Spinal cord (tissue), 9 donors: ENCODE measurements at regions not wholly inside any gene's neighbourhood (a gene's known extent, or its start where the extent isn't known, plus 50 kb on each side); places are given as distances from the start of the nearest gene placed in this dataset.
A peak's percentile ranks its signal among the peaks of the same experiment; 100 is the strongest.

ENCODE experiments used
- DNase-seq, 6 donors: peaks; one replicate each; pipeline versions ENCODE4 v3.0.0 to v3.0.0-alpha.2; 2013 to 2015; ENCODE audit warnings: low spot score in 6 of 6, low read depth in 4 of 6
- H3K27ac ChIP-seq: one replicate; pipeline ENCODE4 v1.5.1; 2013; ENCODE audit warnings: low read depth, low read length, control low read depth
- H3K27me3 ChIP-seq: one replicate; pipeline ENCODE4 v1.6.1; 2013; ENCODE audit warnings: low read length; ENCODE audit not compliant: control insufficient read depth, insufficient read depth
- H3K36me3 ChIP-seq: one replicate; pipeline ENCODE4 v1.6.1; 2013; ENCODE audit warnings: low read length; ENCODE audit not compliant: control insufficient read depth, insufficient read depth
- H3K4me1 ChIP-seq: one replicate; pipeline ENCODE4 v1.6.1; 2013; ENCODE audit warnings: low read length; ENCODE audit not compliant: control insufficient read depth, insufficient read depth
- H3K4me3 ChIP-seq: one replicate; pipeline ENCODE4 v1.5.1; 2013; ENCODE audit warnings: low read depth, low read length, control low read depth
- H3K9me3 ChIP-seq: one replicate; pipeline ENCODE4 v1.6.1; 2013; ENCODE audit warnings: low read length; ENCODE audit not compliant: control insufficient read depth, insufficient read depth
- whole genome bisulfite sequencing: methylation state at CpG from one replicate; pipeline ENCODE4 v1.1.5; 2013; ENCODE audit warnings: missing lambda C conversion rate; ENCODE audit not compliant: insufficient coverage; 5-methylcytosine and 5-hydroxymethylcytosine counted together
- donor health status: healthy.

GRCh38 chr12:115394496-115395220 lies 710.7 kb upstream of the TBX3 start:
- H3K4me3 ChIP-seq: no peak overlapping the region
- no peaks in the 10 kb centered on the region for H3K27me3 ChIP-seq
- no peak for DNase-seq
- H3K9me3 ChIP-seq: peaks cover 7% of the 10 kb centered on the region
- no CpG with 5 or more reads among the region's 5 CpGs for WGBS
- H3K4me1 ChIP-seq: no peaks in the 10 kb centered on the region
- no peaks in the 10 kb centered on the region for H3K36me3 ChIP-seq
- H3K27ac ChIP-seq: no peak overlapping the region

GRCh38 chr12:115388139-115388538 lies 704.2 kb upstream of the TBX3 start:
- no peak overlapping the region for H3K27ac ChIP-seq
- peaks cover 3% of the 10 kb centered on the region for H3K9me3 ChIP-seq
- H3K4me3 ChIP-seq: no peak overlapping the region
- H3K27me3 ChIP-seq: no peaks in the 10 kb centered on the region
- WGBS: 80% methylated on average over 2 of the region's 6 CpGs
- H3K36me3 ChIP-seq: no peaks in the 10 kb centered on the region
- no peak for DNase-seq
- no peaks in the 10 kb centered on the region for H3K4me1 ChIP-seq

GRCh38 chr12:115387467-115387901 lies 703.5 kb upstream of the TBX3 start:
- Histone ChIP-seq H3K27me3 (no peaks in the 10 kb centered on the region), H3K4me3 (no peak overlapping the region), H3K36me3 (no peaks in the 10 kb centered on the region), H3K4me1 (no peaks in the 10 kb centered on the region), H3K9me3 (peaks cover 3% of the 10 kb centered on the region), H3K27ac (no peak overlapping the region)
- 33% methylated on average over 4 of the region's 5 CpGs for WGBS
- peak in 2 of 6 donors; percentile 41 to 62 for DNase-seq

- H3K4me1 ChIP-seq: no peaks in the 10 kb centered on the region
Observed at GRCh38 chr12:115386946-115387345, 703.0 kb upstream of the TBX3 start.

GRCh38 chr12:115385141-115385540 lies 701.2 kb upstream of the TBX3 start:
- Histone ChIP-seq H3K9me3 (no peaks in the 10 kb centered on the region), H3K27me3 (no peaks in the 10 kb centered on the region), H3K4me1 (no peaks in the 10 kb centered on the region), H3K27ac (no peak overlapping the region), H3K36me3 (no peaks in the 10 kb centered on the region), H3K4me3 (no peak overlapping the region)
- DNase-seq: no peak
- 72% methylated on average over 4 of the region's 4 CpGs for WGBS

More at GRCh38 chr12:115386946-115387345, 703.0 kb upstream of the TBX3 start:
- H3K27me3 ChIP-seq: no peaks in the 10 kb centered on the region
- DNase-seq: peak in 2 of 6 donors; percentile 17 to 54
- WGBS: 52% methylated on average over 6 of the region's 6 CpGs
- H3K36me3 ChIP-seq: no peaks in the 10 kb centered on the region
- no peak overlapping the region for H3K27ac ChIP-seq
- H3K4me3 ChIP-seq: no peak overlapping the region
- peaks cover 3% of the 10 kb centered on the region for H3K9me3 ChIP-seq

GRCh38 chr12:115384391-115384790 lies 700.4 kb upstream of the TBX3 start:
- Histone ChIP-seq H3K4me3 (no peak overlapping the region), H3K4me1 (no peaks in the 10 kb centered on the region), H3K36me3 (no peaks in the 10 kb centered on the region), H3K27ac (no peak overlapping the region), H3K9me3 (no peaks in the 10 kb centered on the region), H3K27me3 (no peaks in the 10 kb centered on the region)
- 100% methylated on average over 3 of the region's 5 CpGs for WGBS
- no peak for DNase-seq

- Histone ChIP-seq H3K27ac (no peak overlapping the region), H3K9me3 (no peaks in the 10 kb centered on the region), H3K27me3 (no peaks in the 10 kb centered on the region), H3K4me1 (no peaks in the 10 kb centered on the region), H3K36me3 (no peaks in the 10 kb centered on the region), H3K4me3 (no peak overlapping the region)
- no peak for DNase-seq
- 88% methylated on average over 2 of the region's 7 CpGs for WGBS
Observed at GRCh38 chr12:115383668-115384067, 699.7 kb upstream of the TBX3 start.

- Histone ChIP-seq H3K27me3 (no peaks in the 10 kb centered on the region), H3K36me3 (no peaks in the 10 kb centered on the region), H3K27ac (no peak overlapping the region), H3K9me3 (no peaks in the 10 kb centered on the region), H3K4me3 (no peak overlapping the region), H3K4me1 (no peaks in the 10 kb centered on the region)
- WGBS: 100% methylated on average over 1 of the region's 5 CpGs
- DNase-seq: no peak
Observed at GRCh38 chr12:115382681-115383080, 698.7 kb upstream of the TBX3 start.

GRCh38 chr12:115380546-115381120 lies 696.7 kb upstream of the TBX3 start:
- H3K4me1 ChIP-seq: no peaks in the 10 kb centered on the region
- no peak for DNase-seq
- H3K4me3 ChIP-seq: no peak overlapping the region
- no peak overlapping the region for H3K27ac ChIP-seq
- H3K36me3 ChIP-seq: no peaks in the 10 kb centered on the region
- H3K9me3 ChIP-seq: no peaks in the 10 kb centered on the region
- no peaks in the 10 kb centered on the region for H3K27me3 ChIP-seq
- 62% methylated on average over 8 of the region's 9 CpGs for WGBS

GRCh38 chr12:115378291-115378690 lies 694.3 kb upstream of the TBX3 start:
- no peaks in the 10 kb centered on the region for H3K36me3 ChIP-seq
- WGBS: 45% methylated on average over 1 of the region's 2 CpGs
- H3K4me3 ChIP-seq: no peak overlapping the region
- no peak overlapping the region for H3K27ac ChIP-seq
- peak in 3 of 6 donors; percentile 36 to 91 (median 89) for DNase-seq
- H3K4me1 ChIP-seq: no peaks in the 10 kb centered on the region
- no peaks in the 10 kb centered on the region for H3K9me3 ChIP-seq
- no peaks in the 10 kb centered on the region for H3K27me3 ChIP-seq
